Upper lobe of right lung (tissue), 1 donor: ENCODE measurements at regions not wholly inside any gene's neighbourhood (a gene's known extent, or its start where the extent isn't known, plus 50 kb on each side); places are given as distances from the start of the nearest gene placed in this dataset.

Source experiments
- ATAC-seq: fragments of 200-7000 bp; cut with Tn5 transposase; one replicate; pipeline ENCODE4 v1.9.1; 2020; ENCODE audit warnings: mild to moderate bottlenecking, moderate library complexity
- DNase-seq: peaks from one replicate; pipeline ENCODE4 v3.0.0-alpha.2; 2020
- H3K27ac ChIP-seq: fragments of 200-600 bp; one replicate; pipeline ENCODE4 v1.8.0; 2022
- H3K27me3 ChIP-seq: fragments of 200-600 bp; one replicate; pipeline ENCODE4 v1.8.0; 2022; ENCODE audit warnings: mild to moderate bottlenecking
- H3K36me3 ChIP-seq: fragments of 200-600 bp; one replicate; pipeline ENCODE4 v1.8.0; 2022
- H3K4me1 ChIP-seq: fragments of 200-600 bp; one replicate; pipeline ENCODE4 v1.8.0; 2022
- H3K4me3 ChIP-seq: fragments of 200-600 bp; one replicate; pipeline ENCODE4 v1.8.0; 2022; ENCODE audit warnings: mild to moderate bottlenecking
- H3K9me3 ChIP-seq: fragments of 200-600 bp; one replicate; pipeline ENCODE4 v1.8.0; 2022
- CTCF ChIP-seq: fragments of 200-600 bp; IDR thresholded peaks from one replicate; pipeline ENCODE4 v1.8.0; 2022; ENCODE audit warnings: antibody characterized with exemption
- intact Hi-C: fragments of 100-400 bp; cut with DNase I; formaldehyde crosslinking; loops from one replicate; pipeline ENCODE4 v1.11.0; 2022
- donor health status: DM: no; HTN: yes; CAD: no; lungs with severe emphysema.

GRCh38 chr18:73551211-73551610 lies 596.4 kb downstream of the FBXO15 start:
- ATAC-seq (no peak), DNase-seq (no peak)
- Histone ChIP-seq H3K27me3 (no peaks in the 10 kb centered on the region), H3K27ac (no peak overlapping the region), H3K36me3 (no peaks in the 10 kb centered on the region), H3K4me1 (no peaks in the 10 kb centered on the region), H3K9me3 (no peaks in the 10 kb centered on the region), H3K4me3 (no peak overlapping the region)
- no peak for TF ChIP-seq CTCF
- intact Hi-C loops: no loop called here

- no peaks in the 10 kb centered on the region for H3K27me3 ChIP-seq
- no peak for TF ChIP-seq CTCF
- no peak overlapping the region for H3K4me3 ChIP-seq
- intact Hi-C loops: no loop called here
- no peak for ATAC-seq
- no peak for DNase-seq
- H3K36me3 ChIP-seq: no peaks in the 10 kb centered on the region
- H3K4me1 ChIP-seq: no peaks in the 10 kb centered on the region
- no peak overlapping the region for H3K27ac ChIP-seq
- H3K9me3 ChIP-seq: no peaks in the 10 kb centered on the region
These were observed 598.4 kb downstream of the FBXO15 start for GRCh38 chr18:73549236-73549635.

- Histone ChIP-seq H3K27ac (no peak overlapping the region), H3K4me1 (no peaks in the 10 kb centered on the region), H3K36me3 (no peaks in the 10 kb centered on the region), H3K9me3 (no peaks in the 10 kb centered on the region), H3K27me3 (no peaks in the 10 kb centered on the region), H3K4me3 (no peak overlapping the region)
- no peak for TF ChIP-seq CTCF
- ATAC-seq (no peak), DNase-seq (no peak)
- intact Hi-C loops: no loop called here
These were observed 602.2 kb downstream of the FBXO15 start for GRCh38 chr18:73545472-73545871.

- ATAC-seq: no peak
- H3K4me3 ChIP-seq: no peak overlapping the region
These were observed 603.0 kb downstream of the FBXO15 start for GRCh38 chr18:73544617-73545016.

GRCh38 chr18:73544032-73544431 lies 603.6 kb downstream of the FBXO15 start:
- H3K27ac ChIP-seq: no peak overlapping the region
- DNase-seq (no peak), ATAC-seq (no peak)
- intact Hi-C loops: no loop called here
- no peaks in the 10 kb centered on the region for H3K9me3 ChIP-seq
- no peaks in the 10 kb centered on the region for H3K36me3 ChIP-seq
- H3K4me1 ChIP-seq: no peaks in the 10 kb centered on the region
- H3K27me3 ChIP-seq: no peaks in the 10 kb centered on the region
- no peak overlapping the region for H3K4me3 ChIP-seq
- TF ChIP-seq CTCF: no peak

More at GRCh38 chr18:73544617-73545016, 603.0 kb downstream of the FBXO15 start:
- no peak for TF ChIP-seq CTCF
- H3K27ac ChIP-seq: no peak overlapping the region
- H3K4me1 ChIP-seq: no peaks in the 10 kb centered on the region
- intact Hi-C loops: no loop called here
- no peak for DNase-seq
- no peaks in the 10 kb centered on the region for H3K27me3 ChIP-seq
- H3K36me3 ChIP-seq: no peaks in the 10 kb centered on the region
- H3K9me3 ChIP-seq: no peaks in the 10 kb centered on the region

GRCh38 chr18:73535990-73536389 lies 611.6 kb downstream of the FBXO15 start:
- intact Hi-C loops: no loop called here
- Histone ChIP-seq H3K36me3 (no peaks in the 10 kb centered on the region), H3K4me3 (no peak overlapping the region), H3K9me3 (no peaks in the 10 kb centered on the region), H3K27me3 (no peaks in the 10 kb centered on the region), H3K27ac (no peak overlapping the region), H3K4me1 (no peaks in the 10 kb centered on the region)
- TF ChIP-seq CTCF: no peak
- ATAC-seq: no peak
- DNase-seq: no peak
